ENCODE measurements at regions not wholly inside any gene's neighbourhood (a gene's known extent, or its start where the extent isn't known, plus 50 kb on each side); places are given as distances from the start of the nearest gene placed in this dataset.

GRCh38 chr10:100683545-100684300, 61.7 kb upstream of the PAX2 start:
- TF ChIP-seq CTCF (IDR thresholded peaks at IDR 0.05 in 4 of 5, conservative IDR thresholded peaks at IDR 0.05 in 1 of 5) (no peak), POLR2A (IDR thresholded peaks at IDR 0.05) (no peak)
